ENCODE measurements at regions not wholly inside any gene's neighbourhood (a gene's known extent, or its start where the extent isn't known, plus 50 kb on each side); places are given as distances from the start of the nearest gene placed in this dataset.

DNA sequence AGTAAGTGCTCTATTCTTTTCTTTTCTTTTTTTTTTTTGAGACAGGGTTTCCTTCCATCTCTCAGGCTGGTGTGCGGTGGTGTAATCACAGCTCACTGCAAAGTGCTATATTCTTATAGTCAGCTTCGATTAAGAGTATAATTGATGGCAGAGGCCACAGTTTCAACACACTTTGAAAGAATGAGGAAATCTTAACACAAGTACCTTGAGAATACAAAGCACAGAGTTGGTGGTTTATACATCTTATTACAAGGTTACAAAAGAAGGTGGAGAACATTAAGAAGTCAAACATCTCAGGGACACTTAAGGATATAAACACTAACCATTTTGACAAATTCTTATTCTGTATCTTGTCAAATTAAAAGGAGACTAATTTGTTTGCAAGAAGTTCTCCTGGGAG lies 180.5 kb downstream of the SOD2 start:
- TF ChIP-seq, protein P1, sequence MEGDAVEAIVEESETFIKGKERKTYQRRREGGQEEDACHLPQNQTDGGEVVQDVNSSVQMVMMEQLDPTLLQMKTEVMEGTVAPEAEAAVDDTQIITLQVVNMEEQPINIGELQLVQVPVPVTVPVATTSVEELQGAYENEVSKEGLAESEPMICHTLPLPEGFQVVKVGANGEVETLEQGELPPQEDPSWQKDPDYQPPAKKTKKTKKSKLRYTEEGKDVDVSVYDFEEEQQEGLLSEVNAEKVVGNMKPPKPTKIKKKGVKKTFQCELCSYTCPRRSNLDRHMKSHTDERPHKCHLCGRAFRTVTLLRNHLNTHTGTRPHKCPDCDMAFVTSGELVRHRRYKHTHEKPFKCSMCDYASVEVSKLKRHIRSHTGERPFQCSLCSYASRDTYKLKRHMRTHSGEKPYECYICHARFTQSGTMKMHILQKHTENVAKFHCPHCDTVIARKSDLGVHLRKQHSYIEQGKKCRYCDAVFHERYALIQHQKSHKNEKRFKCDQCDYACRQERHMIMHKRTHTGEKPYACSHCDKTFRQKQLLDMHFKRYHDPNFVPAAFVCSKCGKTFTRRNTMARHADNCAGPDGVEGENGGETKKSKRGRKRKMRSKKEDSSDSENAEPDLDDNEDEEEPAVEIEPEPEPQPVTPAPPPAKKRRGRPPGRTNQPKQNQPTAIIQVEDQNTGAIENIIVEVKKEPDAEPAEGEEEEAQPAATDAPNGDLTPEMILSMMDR (IDR thresholded peaks at IDR 0.05) = no peak
- TF ChIP-seq POLR2A (IDR thresholded peaks at IDR 0.05) = no peak
